ENCODE measurements at regions not wholly inside any gene's neighbourhood (a gene's known extent, or its start where the extent isn't known, plus 50 kb on each side); places are given as distances from the start of the nearest gene placed in this dataset.
A peak's percentile ranks its signal among the peaks of the same experiment; 100 is the strongest.

GRCh38 chr22:17271711-17272451 lies 52.6 kb upstream of the ADA2 start:
- 84% methylated on average over 8 of the region's 8 CpGs for WGBS (ENCODE audit: insufficient coverage, low coverage, low lambda C conversion rate, missing lambda C conversion rate)
- peak overlapping the region in 1 of 3 donors; percentile 48 for H3K4me3 ChIP-seq
- TF ChIP-seq CTCF (IDR thresholded peaks at IDR 0.05) (peak in 1 of 4 donors; percentile 14), POLR2A (IDR thresholded peaks at IDR 0.05) (no peak)
- no peaks in the 10 kb centered on the region for H3K27me3 ChIP-seq
- H3K4me1 ChIP-seq = peaks cover 0 to 8% (median 4%) of the 10 kb centered on the region in 4 donors
- ATAC-seq = no peak
- no peaks in the 10 kb centered on the region for H3K9me3 ChIP-seq
- H3K36me3 ChIP-seq = no peaks in the 10 kb centered on the region
- no peak for DNase-seq
- no peak overlapping the region for H3K27ac ChIP-seq
- intact Hi-C loops (cut with DNase I) = no loop called here

- ATAC-seq (peak; percentile 81 to 86 (median 83)), DNase-seq (peak; percentile 68 to 84 (median 71))
- intact Hi-C loops (cut with DNase I) = no loop called here
- Histone ChIP-seq H3K27ac (peak overlapping the region; percentile 54 to 82 (median 61)), H3K27me3 (no peaks in the 10 kb centered on the region), H3K4me3 (peak overlapping the region; percentile 7 to 48 (median 23)), H3K4me1 (peaks cover 0 to 8% (median 4%) of the 10 kb centered on the region in 4 donors), H3K9me3 (no peaks in the 10 kb centered on the region), H3K36me3 (no peaks in the 10 kb centered on the region)
- TF ChIP-seq POLR2A (IDR thresholded peaks at IDR 0.05) (peak; percentile 68), CTCF (IDR thresholded peaks at IDR 0.05) (no peak)
- 28% methylated on average over 7 of the region's 14 CpGs for WGBS (ENCODE audit: insufficient coverage, low coverage, low lambda C conversion rate, missing lambda C conversion rate)
These were observed 50.5 kb upstream of the ADA2 start for GRCh38 chr22:17269607-17270261.

GRCh38 chr22:17269224-17269606 lies 50.0 kb upstream of the ADA2 start:
- DNase-seq = no peak
- Histone ChIP-seq H3K4me3 (no peak overlapping the region), H3K4me1 (peaks cover 0 to 8% (median 4%) of the 10 kb centered on the region in 4 donors), H3K27ac (peak overlapping the region; percentile 54 to 82 (median 61)), H3K27me3 (no peaks in the 10 kb centered on the region), H3K36me3 (no peaks in the 10 kb centered on the region), H3K9me3 (no peaks in the 10 kb centered on the region)
- intact Hi-C loops (cut with DNase I) = no loop called here
- WGBS (ENCODE audit: insufficient coverage, low coverage, low lambda C conversion rate, missing lambda C conversion rate) = 58% methylated on average over 2 of the region's 2 CpGs
- TF ChIP-seq CTCF (IDR thresholded peaks at IDR 0.05) (no peak), POLR2A (IDR thresholded peaks at IDR 0.05) (no peak)
- no peak for ATAC-seq

Data from right lobe of liver (tissue), 6 donors.